ENCODE measurements at regions not wholly inside any gene's neighbourhood (a gene's known extent, or its start where the extent isn't known, plus 50 kb on each side); places are given as distances from the start of the nearest gene placed in this dataset.

- TF ChIP-seq, protein P1, sequence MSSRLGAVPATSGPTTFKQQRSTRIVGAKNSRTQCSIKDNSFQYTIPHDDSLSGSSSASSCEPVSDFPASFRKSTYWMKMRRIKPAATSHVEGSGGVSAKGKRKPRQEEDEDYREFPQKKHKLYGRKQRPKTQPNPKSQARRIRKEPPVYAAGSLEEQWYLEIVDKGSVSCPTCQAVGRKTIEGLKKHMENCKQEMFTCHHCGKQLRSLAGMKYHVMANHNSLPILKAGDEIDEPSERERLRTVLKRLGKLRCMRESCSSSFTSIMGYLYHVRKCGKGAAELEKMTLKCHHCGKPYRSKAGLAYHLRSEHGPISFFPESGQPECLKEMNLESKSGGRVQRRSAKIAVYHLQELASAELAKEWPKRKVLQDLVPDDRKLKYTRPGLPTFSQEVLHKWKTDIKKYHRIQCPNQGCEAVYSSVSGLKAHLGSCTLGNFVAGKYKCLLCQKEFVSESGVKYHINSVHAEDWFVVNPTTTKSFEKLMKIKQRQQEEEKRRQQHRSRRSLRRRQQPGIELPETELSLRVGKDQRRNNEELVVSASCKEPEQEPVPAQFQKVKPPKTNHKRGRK (CRISPR knock-in tag; IDR thresholded peaks at IDR 0.05): no peak
- TF ChIP-seq ZNF496 (CRISPR knock-in tag; IDR thresholded peaks at IDR 0.05; ENCODE audit: insufficient replicate concordance): no peak
- TF ChIP-seq, protein P2, sequence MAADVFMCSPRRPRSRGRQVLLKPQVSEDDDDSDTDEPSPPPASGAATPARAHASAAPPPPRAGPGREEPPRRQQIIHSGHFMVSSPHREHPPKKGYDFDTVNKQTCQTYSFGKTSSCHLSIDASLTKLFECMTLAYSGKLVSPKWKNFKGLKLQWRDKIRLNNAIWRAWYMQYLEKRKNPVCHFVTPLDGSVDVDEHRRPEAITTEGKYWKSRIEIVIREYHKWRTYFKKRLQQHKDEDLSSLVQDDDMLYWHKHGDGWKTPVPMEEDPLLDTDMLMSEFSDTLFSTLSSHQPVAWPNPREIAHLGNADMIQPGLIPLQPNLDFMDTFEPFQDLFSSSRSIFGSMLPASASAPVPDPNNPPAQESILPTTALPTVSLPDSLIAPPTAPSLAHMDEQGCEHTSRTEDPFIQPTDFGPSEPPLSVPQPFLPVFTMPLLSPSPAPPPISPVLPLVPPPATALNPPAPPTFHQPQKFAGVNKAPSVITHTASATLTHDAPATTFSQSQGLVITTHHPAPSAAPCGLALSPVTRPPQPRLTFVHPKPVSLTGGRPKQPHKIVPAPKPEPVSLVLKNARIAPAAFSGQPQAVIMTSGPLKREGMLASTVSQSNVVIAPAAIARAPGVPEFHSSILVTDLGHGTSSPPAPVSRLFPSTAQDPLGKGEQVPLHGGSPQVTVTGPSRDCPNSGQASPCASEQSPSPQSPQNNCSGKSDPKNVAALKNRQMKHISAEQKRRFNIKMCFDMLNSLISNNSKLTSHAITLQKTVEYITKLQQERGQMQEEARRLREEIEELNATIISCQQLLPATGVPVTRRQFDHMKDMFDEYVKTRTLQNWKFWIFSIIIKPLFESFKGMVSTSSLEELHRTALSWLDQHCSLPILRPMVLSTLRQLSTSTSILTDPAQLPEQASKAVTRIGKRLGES (CRISPR knock-in tag; IDR thresholded peaks at IDR 0.05; ENCODE audit: borderline replicate concordance): no peak
- no peak for TF ChIP-seq ZNF432 (CRISPR knock-in tag; IDR thresholded peaks at IDR 0.05; ENCODE audit: borderline replicate concordance)
- TF ChIP-seq YY1 (IDR thresholded peaks at IDR 0.05; ENCODE audit: insufficient read depth, insufficient replicate concordance, low read depth, low read length): no peak
Measured at GRCh38 chr10:104578671-104579070, 62.4 kb upstream of the SORCS3 start (continued).

DNA sequence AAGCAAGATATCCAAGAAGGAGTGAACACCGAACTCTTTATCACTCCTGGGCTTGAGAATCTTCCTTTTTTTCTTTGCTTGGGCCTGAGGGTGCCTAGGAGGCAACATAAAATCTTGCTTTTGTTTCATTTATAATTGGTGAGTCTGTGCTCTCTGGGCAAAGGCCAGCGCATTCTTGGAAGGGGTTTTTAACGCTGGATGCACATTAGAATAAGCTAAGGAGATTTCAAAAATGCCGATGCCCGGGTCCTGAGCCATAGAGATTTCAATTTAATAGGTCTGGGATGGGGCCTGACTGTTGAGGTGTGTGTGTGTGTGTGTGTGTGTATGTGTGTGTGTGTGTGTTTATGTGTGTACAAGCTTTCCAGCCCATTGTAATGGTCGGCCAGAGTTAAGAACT is 62.0 kb upstream of the SORCS3 start:
- POLR2A ChIA-PET: no interaction called here
- H3K4me1 ChIP-seq (ENCODE audit: insufficient read depth, low read length): 0 out of 2 replicates have a peak, but pooled peaks cover 6% of the 10 kb centered on the region
- WGBS (ENCODE audit: low lambda C conversion rate): 35% methylated on average over 6 of the region's 6 CpGs
- no peak overlapping the region for H2AFZ ChIP-seq (ENCODE audit: low read length)
- no peaks in the 10 kb centered on the region for H3K36me3 ChIP-seq (replicated peaks in 1 of 2; ENCODE audit: control insufficient read depth in 1 of 2, insufficient read depth in 2 of 2, low read length in 2 of 2)
- no peaks in the 10 kb centered on the region for H3K9me3 ChIP-seq (ENCODE audit: low read length)
- no peaks in the 10 kb centered on the region for H3K79me2 ChIP-seq (ENCODE audit: insufficient read depth, low read length)
- intact Hi-C loops (cut with micrococcal nuclease; ENCODE audit: unreplicated experiment) (no loop called here), in situ Hi-C loops (cut with HindIII; ENCODE audit: extremely low pct_ligation_motif_present, low pct_unique_long_range_greater_than_20kb) (no loop called here)
- no peak for ATAC-seq
- no peak for TF ChIP-seq NFYC (CRISPR knock-in tag; IDR thresholded peaks at IDR 0.05)
- no peak for TF ChIP-seq SMC3 (IDR thresholded peaks at IDR 0.05; ENCODE audit: low read length)
- TF ChIP-seq ZNF296 (CRISPR knock-in tag; conservative IDR thresholded peaks at IDR 0.05): no peak
- H4K20me1 ChIP-seq (ENCODE audit: insufficient read depth, low read length): 0 out of 2 replicates have a peak, but pooled peaks cover 3% of the 10 kb centered on the region
- no peak overlapping the region for H3K4me2 ChIP-seq (ENCODE audit: low read depth, low read length)
- peaks cover 0 to 25% of the 10 kb centered on the region in 2 experiments; a peak in 2 of 5 replicates for H3K27me3 ChIP-seq (ENCODE audit: control insufficient read depth in 1 of 2, insufficient read depth in 2 of 2, low read length in 2 of 2)
- no TSS peak for BruUV-seq (replicated peaks)
- no peak overlapping the region for H3K27ac ChIP-seq (ENCODE audit: extremely low read length, insufficient read depth, low read length)
- CTCF ChIA-PET (ENCODE audit: low intra/inter-chr PET ratio, low total read pairs): no interaction called here
- no peak overlapping the region for H3K9ac ChIP-seq (ENCODE audit: insufficient read depth, low read depth, low read length)
- no peak for FAIRE-seq
- no peak overlapping the region for H3K4me3 ChIP-seq (replicated peaks in 1 of 3; ENCODE audit: insufficient read depth in 1 of 3, low read depth in 2 of 3, low read length in 3 of 3)
- no peak for DNase-seq (ENCODE audit: low spot score)
